Neuronal stem cell (in vitro differentiated cells): ENCODE measurements at regions not wholly inside any gene's neighbourhood (a gene's known extent, or its start where the extent isn't known, plus 50 kb on each side); places are given as distances from the start of the nearest gene placed in this dataset.
"Not testable (repeated sequence)": the region's sequence is repeated elsewhere in the genome, so short reads cannot be mapped to it uniquely, and the experiment has no call there.

Experiments
- DNase-seq: peaks from one replicate; pipeline ENCODE4 v3.0.0-alpha.2; 2013; ENCODE audit warnings: low spot score
- H2AFZ ChIP-seq: one replicate; pipeline ENCODE4 v1.6.1; 2013; ENCODE audit warnings: mild to moderate bottlenecking, low read length, inconsistent platforms
- H2AK5ac ChIP-seq: 2 replicates; pipeline ENCODE4 v1.6.1; 2013; ENCODE audit warnings: low read depth, mild to moderate bottlenecking, inconsistent platforms, low read length, moderate library complexity, mixed read lengths
- H2BK120ac ChIP-seq: 2 replicates; pipeline ENCODE4 v1.6.1; 2013; ENCODE audit warnings: low read depth, mild to moderate bottlenecking, inconsistent platforms, low read length, moderate library complexity, mixed read lengths
- H2BK12ac ChIP-seq: one replicate; pipeline ENCODE4 v1.6.1; 2013; ENCODE audit warnings: low read length, inconsistent platforms
- H2BK15ac ChIP-seq: 2 replicates; pipeline ENCODE4 v1.6.1; 2013; ENCODE audit warnings: mild to moderate bottlenecking, low read length, inconsistent platforms, mixed read lengths
- H2BK5ac ChIP-seq: one replicate; pipeline ENCODE4 v1.6.1; 2013; ENCODE audit warnings: inconsistent platforms, mild to moderate bottlenecking, low read length, moderate library complexity
- H3K14ac ChIP-seq: one replicate; pipeline ENCODE4 v1.6.1; 2013; ENCODE audit warnings: low read length, inconsistent platforms
- H3K18ac ChIP-seq: 2 replicates; pipeline ENCODE4 v1.6.1; 2013; ENCODE audit warnings: low read length, inconsistent platforms
- H3K23ac ChIP-seq: 2 replicates; pipeline ENCODE4 v1.6.1; 2013; ENCODE audit warnings: low read depth, mild to moderate bottlenecking, mixed read lengths, low read length, inconsistent platforms; ENCODE audit not compliant: poor library complexity
- H3K27ac ChIP-seq: replicated peaks from 3 replicates; pipeline ENCODE4 v1.5.1; 2013; ENCODE audit warnings: low read length, inconsistent platforms
- H3K27me3 ChIP-seq, 3 experiments: 2 replicates each; pipeline ENCODE4 v1.6.1; 2013; ENCODE audit warnings: low read length in 3 of 3, mild to moderate bottlenecking in 2 of 3, inconsistent platforms in 1 of 3, low read depth in 1 of 3, mixed read lengths in 1 of 3, moderate library complexity in 1 of 3; ENCODE audit not compliant: control insufficient read depth in 3 of 3, insufficient read depth in 3 of 3
- H3K36me3 ChIP-seq, 2 donors: replicated peaks in 1 of 2; 2 replicates each; pipeline ENCODE4 v1.6.1; 2013; ENCODE audit warnings: low read length in 2 of 2; ENCODE audit not compliant: control insufficient read depth in 2 of 2, insufficient read depth in 2 of 2
- H3K4ac ChIP-seq: 2 replicates; pipeline ENCODE4 v1.6.1; 2013; ENCODE audit warnings: inconsistent platforms, mild to moderate bottlenecking, low read length, moderate library complexity
- H3K4me1 ChIP-seq, 2 donors: 1 replicate in 1 of 2; 2 replicates in 1 of 2; pipeline ENCODE4 v1.6.1; 2013; ENCODE audit warnings: low read length in 2 of 2, low read depth in 1 of 2; ENCODE audit not compliant: control insufficient read depth in 2 of 2, insufficient read depth in 1 of 2
- H3K4me2 ChIP-seq: one replicate; pipeline ENCODE4 v1.6.1; 2013; ENCODE audit warnings: mild to moderate bottlenecking, low read length, inconsistent platforms; ENCODE audit not compliant: insufficient read depth, poor library complexity, severe bottlenecking
- H3K4me3 ChIP-seq, 2 donors: 2 replicates each; pipeline ENCODE4 v1.5.1; 2013; ENCODE audit warnings: low read length in 2 of 2, mild to moderate bottlenecking in 2 of 2, inconsistent platforms in 1 of 2, moderate library complexity in 1 of 2
- H3K79me1 ChIP-seq: one replicate; pipeline ENCODE4 v1.6.1; 2013; ENCODE audit warnings: low read depth, mild to moderate bottlenecking, inconsistent platforms, low read length, moderate library complexity
- H3K9ac ChIP-seq: one replicate; pipeline ENCODE4 v1.6.1; 2013; ENCODE audit warnings: mild to moderate bottlenecking, low read depth, low read length, inconsistent platforms; ENCODE audit not compliant: poor library complexity
- H3K9me3 ChIP-seq, 2 donors: replicated peaks in 1 of 2; 2 replicates each; pipeline versions ENCODE3 to v1.6.1; 2013; ENCODE audit warnings: low read length in 2 of 2, mild to moderate bottlenecking in 2 of 2, inconsistent platforms in 1 of 2, low read depth in 1 of 2, mixed read lengths in 1 of 2, moderate library complexity in 1 of 2; ENCODE audit not compliant: control insufficient read depth in 2 of 2, insufficient read depth in 1 of 2
- H4K8ac ChIP-seq: one replicate; pipeline ENCODE4 v1.6.1; 2013; ENCODE audit warnings: low read depth, mild to moderate bottlenecking, inconsistent platforms, low read length, moderate library complexity
- H4K91ac ChIP-seq: one replicate; pipeline ENCODE4 v1.6.1; 2013; ENCODE audit warnings: low read length, low read depth, mild to moderate bottlenecking, inconsistent platforms; ENCODE audit not compliant: poor library complexity
- WGBS, 2 donors: extraction: QIAGEN DNeasy Blood & Tissue Kit; methylation state at CpG; one replicate each; pipeline ENCODE4 v1.1.7; 2013; ENCODE audit warnings: missing lambda C conversion rate in 2 of 2, mixed read lengths in 1 of 2; ENCODE audit not compliant: insufficient read length in 2 of 2, insufficient replicate concordance in 1 of 2; ENCODE audit errors: extremely low coverage in 2 of 2; 5-methylcytosine and 5-hydroxymethylcytosine counted together

DNA sequence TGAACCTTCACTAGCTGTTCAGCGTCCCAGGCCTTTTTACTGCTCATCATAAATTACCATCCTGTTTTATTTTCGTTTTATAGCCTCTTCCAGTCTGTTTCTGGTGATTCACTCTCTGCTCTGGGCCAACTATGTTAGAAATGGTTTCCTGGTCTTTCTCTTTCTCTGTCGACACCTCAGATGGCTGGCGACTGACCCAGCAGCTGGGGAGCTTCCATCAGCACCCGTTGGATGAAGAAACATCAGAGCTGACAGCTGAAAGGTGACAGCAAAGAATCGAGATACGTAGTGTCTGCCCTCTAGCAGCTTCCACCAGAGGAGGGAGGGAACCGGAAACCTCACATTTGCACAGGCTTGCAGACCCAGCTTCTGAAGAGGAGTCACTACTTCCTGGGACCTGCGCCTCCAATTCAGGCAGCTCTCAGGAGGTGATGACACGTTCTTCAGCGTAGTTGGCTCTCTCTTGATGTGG, 82.9 kb upstream of the MLN start:
- H3K9ac ChIP-seq: no peak overlapping the region
- peaks cover 0 to 16% (median 0%) of the 10 kb centered on the region in 3 experiments for H3K27me3 ChIP-seq
- H4K91ac ChIP-seq: no peak overlapping the region
- H3K4me3 ChIP-seq: no peak overlapping the region
- H2AFZ ChIP-seq: no peak overlapping the region
- H2BK120ac ChIP-seq: no peak overlapping the region
- H2BK12ac ChIP-seq: no peak overlapping the region
- no peak overlapping the region for H3K4ac ChIP-seq
- no CpG with 5 or more reads among the region's 11 CpGs for WGBS, 2 donors
- no peak overlapping the region for H3K27ac ChIP-seq
- peaks cover 0 to 2% of the 10 kb centered on the region in 2 donors for H3K4me1 ChIP-seq
- H3K79me1 ChIP-seq: no peaks in the 10 kb centered on the region
- H2BK15ac ChIP-seq: no peak overlapping the region
- H2AK5ac ChIP-seq: no peak overlapping the region
- H2BK5ac ChIP-seq: no peak overlapping the region
- no peak for DNase-seq
- H4K8ac ChIP-seq: no peak overlapping the region
- H3K18ac ChIP-seq: no peak overlapping the region
- no peaks in the 10 kb centered on the region for H3K9me3 ChIP-seq
- H3K36me3 ChIP-seq: no peaks in the 10 kb centered on the region
- no peak overlapping the region for H3K4me2 ChIP-seq
- no peak overlapping the region for H3K23ac ChIP-seq
- no peak overlapping the region for H3K14ac ChIP-seq

- no peak overlapping the region for H3K27ac ChIP-seq
- H3K4me1 ChIP-seq: peaks cover 0 to 8% of the 10 kb centered on the region in 2 donors
- H2BK5ac ChIP-seq: peak overlapping the region; percentile 8
- no peak overlapping the region for H2BK15ac ChIP-seq
- H3K36me3 ChIP-seq: no peaks in the 10 kb centered on the region
- H3K9me3 ChIP-seq: no peaks in the 10 kb centered on the region
- no CpG with 5 or more reads among the region's 5 CpGs for WGBS, 2 donors
- no peak overlapping the region for H3K23ac ChIP-seq
- H4K8ac ChIP-seq: no peak overlapping the region
- H3K14ac ChIP-seq: no peak overlapping the region
- no peak overlapping the region for H2BK120ac ChIP-seq
- DNase-seq: no peak
- H3K79me1 ChIP-seq: no peaks in the 10 kb centered on the region
- peak overlapping the region; percentile 18 for H3K18ac ChIP-seq
- H2BK12ac ChIP-seq: no peak overlapping the region
- H3K9ac ChIP-seq: no peak overlapping the region
- no peak overlapping the region for H2AFZ ChIP-seq
- H4K91ac ChIP-seq: no peak overlapping the region
- H3K4me2 ChIP-seq: no peak overlapping the region
- H3K4me3 ChIP-seq: peak overlapping the region in 1 of 2 donors; percentile 41
- H2AK5ac ChIP-seq: peak overlapping the region; percentile 42
- H3K27me3 ChIP-seq: peaks cover 0 to 7% (median 0%) of the 10 kb centered on the region in 3 experiments
- H3K4ac ChIP-seq: no peak overlapping the region
Observed at GRCh38 chr6:33885132-33886057, 81.6 kb upstream of the MLN start.

DNA sequence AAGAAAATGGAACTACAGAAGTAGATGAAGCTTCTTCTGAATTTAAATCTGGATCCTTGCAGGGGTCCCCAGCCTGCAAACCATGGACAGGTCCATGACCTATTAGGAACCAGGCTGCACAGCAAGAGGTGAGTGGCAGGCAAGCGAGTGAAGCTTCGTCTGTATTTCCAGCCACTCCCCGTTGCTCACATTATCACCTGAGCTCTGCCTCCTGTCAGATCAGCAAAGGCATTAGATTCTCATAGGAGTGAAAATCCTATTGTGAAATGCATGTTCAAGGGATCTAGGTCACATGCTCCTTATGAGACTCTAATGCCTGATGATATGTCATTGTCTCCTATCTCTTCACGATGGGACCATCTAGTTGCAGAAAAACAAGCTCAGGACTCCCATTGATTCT, 79.8 kb upstream of the MLN start:
- H3K4ac ChIP-seq, DNase-seq, H2AFZ ChIP-seq, H3K36me3 ChIP-seq, H2AK5ac ChIP-seq, H3K23ac ChIP-seq, H3K9ac ChIP-seq, H4K91ac ChIP-seq, H3K9me3 ChIP-seq, H3K4me3 ChIP-seq, H3K4me2 ChIP-seq, H3K27me3 ChIP-seq, H2BK15ac ChIP-seq, H2BK12ac ChIP-seq, H2BK120ac ChIP-seq, H2BK5ac ChIP-seq, H3K18ac ChIP-seq, H3K79me1 ChIP-seq, H3K14ac ChIP-seq, H3K27ac ChIP-seq, H4K8ac ChIP-seq: not testable (repeated sequence)
- peaks cover 0 to 10% of the 10 kb centered on the region in 2 donors for H3K4me1 ChIP-seq
- whole genome bisulfite sequencing, 2 donors: no CpG with 5 or more reads among the region's 4 CpGs

GRCh38 chr6:33882154-33882553, 78.4 kb upstream of the MLN start:
- H3K9ac ChIP-seq: no peak overlapping the region
- H2BK15ac ChIP-seq: no peak overlapping the region
- H3K4me1 ChIP-seq: peaks cover 0 to 10% of the 10 kb centered on the region in 2 donors
- no peak overlapping the region for H2BK120ac ChIP-seq
- H2BK5ac ChIP-seq: no peak overlapping the region
- no peaks in the 10 kb centered on the region for H3K36me3 ChIP-seq
- no peak overlapping the region for H2BK12ac ChIP-seq
- no peak overlapping the region for H3K14ac ChIP-seq
- no peak overlapping the region for H3K23ac ChIP-seq
- H3K27me3 ChIP-seq: peaks cover 0 to 3% (median 0%) of the 10 kb centered on the region in 3 experiments
- no peak overlapping the region for H3K4me2 ChIP-seq
- no peak overlapping the region for H2AK5ac ChIP-seq
- H3K4me3 ChIP-seq: no peak overlapping the region
- WGBS, 2 donors: no CpG with 5 or more reads among the region's 8 CpGs
- H3K27ac ChIP-seq: no peak overlapping the region
- H4K8ac ChIP-seq: no peak overlapping the region
- DNase-seq: no peak
- no peaks in the 10 kb centered on the region for H3K79me1 ChIP-seq
- H3K18ac ChIP-seq: peak overlapping the region; percentile 21
- no peak overlapping the region for H3K4ac ChIP-seq
- no peak overlapping the region for H4K91ac ChIP-seq
- no peaks in the 10 kb centered on the region for H3K9me3 ChIP-seq
- no peak overlapping the region for H2AFZ ChIP-seq
